ENCODE measurements at regions not wholly inside any gene's neighbourhood (a gene's known extent, or its start where the extent isn't known, plus 50 kb on each side); places are given as distances from the start of the nearest gene placed in this dataset.
A peak's percentile ranks its signal among the peaks of the same experiment; 100 is the strongest.
"Not testable (repeated sequence)": the region's sequence is repeated elsewhere in the genome, so short reads cannot be mapped to it uniquely, and the experiment has no call there.

GRCh38 chr6:15111576-15111975 lies 134.3 kb upstream of the JARID2 start:
- H4K20me1 ChIP-seq (replicated peaks; ENCODE audit: insufficient read depth); H3K9me3 Mint-ChIP-seq; H3K27me3 Mint-ChIP-seq (ENCODE audit: insufficient read depth, low read depth, poor library complexity); H3K9me2 ChIP-seq (ENCODE audit: insufficient read depth); DNase-seq (ENCODE audit: low spot score); H3K4me2 ChIP-seq; H3K27ac ChIP-seq (ENCODE audit: low read depth); H3K27me3 ChIP-seq (ENCODE audit: insufficient read depth); H3K79me2 ChIP-seq (replicated peaks; ENCODE audit: insufficient read depth); H3K4me3 Mint-ChIP-seq; H3K36me3 Mint-ChIP-seq (ENCODE audit: low read depth); H3F3A ChIP-seq (replicated peaks; ENCODE audit: low read depth); H3K27ac Mint-ChIP-seq; ATAC-seq; H3K4me1 ChIP-seq (ENCODE audit: insufficient read depth); H3K4me3 ChIP-seq; H3K36me3 ChIP-seq (ENCODE audit: insufficient read depth): not testable (repeated sequence)
- H2AFZ ChIP-seq, result 0 out of 2 replicates have a peak overlapping the region, but pooled peaks have one; percentile 56
- peaks cover 12% of the 10 kb centered on the region for H3K4me1 Mint-ChIP-seq

GRCh38 chr6:15113587-15113986 lies 132.3 kb upstream of the JARID2 start:
- Histone ChIP-seq H3K36me3 (ENCODE audit: insufficient read depth) (no peaks in the 10 kb centered on the region), H3F3A (replicated peaks; ENCODE audit: low read depth) (no peaks in the 10 kb centered on the region), H4K20me1 (replicated peaks; ENCODE audit: insufficient read depth) (no peaks in the 10 kb centered on the region), H3K79me2 (replicated peaks; ENCODE audit: insufficient read depth) (no peaks in the 10 kb centered on the region), H2AFZ (no peak overlapping the region), H3K4me3 (no peak overlapping the region), H3K27ac (ENCODE audit: low read depth) (no peak overlapping the region), H3K27me3 (ENCODE audit: insufficient read depth) (no peaks in the 10 kb centered on the region), H3K9me2 (ENCODE audit: insufficient read depth) (0 out of 2 replicates have a peak, but pooled peaks cover 5% of the 10 kb centered on the region), H3K4me2 (no peak overlapping the region), H3K4me1 (ENCODE audit: insufficient read depth) (no peaks in the 10 kb centered on the region)
- no peaks in the 10 kb centered on the region for H3K36me3 Mint-ChIP-seq (ENCODE audit: low read depth)
- H3K4me3 Mint-ChIP-seq, result no peak overlapping the region
- H3K4me1 Mint-ChIP-seq, result peaks cover 7% of the 10 kb centered on the region
- 0 out of 2 replicates have a peak overlapping the region, but pooled peaks have one; percentile 2 for H3K27ac Mint-ChIP-seq
- H3K9me3 Mint-ChIP-seq, result no peaks in the 10 kb centered on the region
- TF ChIP-seq JUNB (IDR thresholded peaks at IDR 0.05; ENCODE audit: unreplicated experiment) (no peak), CTCF (conservative IDR thresholded peaks at IDR 0.05; ENCODE audit: low read depth in 2 of 2) (0 out of 4 replicates have a peak, but pooled peaks of 1 of the 2 experiments have one; percentile 11)
- DNase-seq (ENCODE audit: low spot score), result no peak
- ATAC-seq, result no peak
- H3K27me3 Mint-ChIP-seq (ENCODE audit: insufficient read depth, low read depth, poor library complexity), result peaks cover 3% of the 10 kb centered on the region

- Mint-ChIP-seq H3K36me3 (ENCODE audit: low read depth) (no peaks in the 10 kb centered on the region), H3K4me3 (no peak overlapping the region), H3K4me1 (peaks cover 4% of the 10 kb centered on the region), H3K27me3 (ENCODE audit: insufficient read depth, low read depth, poor library complexity) (peaks cover 3% of the 10 kb centered on the region), H3K9me3 (no peaks in the 10 kb centered on the region), H3K27ac (no peak overlapping the region)
- Histone ChIP-seq H3K4me3 (no peak overlapping the region), H3K79me2 (replicated peaks; ENCODE audit: insufficient read depth) (no peaks in the 10 kb centered on the region), H3K4me2 (no peak overlapping the region), H3K9me2 (ENCODE audit: insufficient read depth) (0 out of 2 replicates have a peak, but pooled peaks cover 5% of the 10 kb centered on the region), H3K27ac (ENCODE audit: low read depth) (no peak overlapping the region), H2AFZ (peak overlapping the region; percentile 47; the same call in 1 of the 2 replicates), H3K4me1 (ENCODE audit: insufficient read depth) (no peaks in the 10 kb centered on the region), H4K20me1 (replicated peaks; ENCODE audit: insufficient read depth) (no peaks in the 10 kb centered on the region), H3F3A (replicated peaks; ENCODE audit: low read depth) (no peaks in the 10 kb centered on the region), H3K27me3 (ENCODE audit: insufficient read depth) (no peaks in the 10 kb centered on the region), H3K36me3 (ENCODE audit: insufficient read depth) (no peaks in the 10 kb centered on the region)
- no peak for ATAC-seq
- DNase-seq (ENCODE audit: low spot score), result no peak
- TF ChIP-seq JUNB (IDR thresholded peaks at IDR 0.05; ENCODE audit: unreplicated experiment), result no peak
- no peak for TF ChIP-seq REST (IDR thresholded peaks at IDR 0.05; ENCODE audit: unreplicated experiment)
- TF ChIP-seq ZNF114 (CRISPR knock-in tag; IDR thresholded peaks at IDR 0.05), result no peak
- TF ChIP-seq NANOG (IDR thresholded peaks at IDR 0.05; ENCODE audit: borderline replicate concordance), result no peak
- no peak for TF ChIP-seq ETS1 (IDR thresholded peaks at IDR 0.05)
- TF ChIP-seq CREB1 (CRISPR knock-in tag; IDR thresholded peaks at IDR 0.05; ENCODE audit: low read depth), result no peak
- TF ChIP-seq EZH2 (IDR thresholded peaks at IDR 0.05; ENCODE audit: low read depth, unreplicated experiment), result no peak
- no peak for TF ChIP-seq CTCF (conservative IDR thresholded peaks at IDR 0.05; ENCODE audit: low read depth in 2 of 2)
Measured at GRCh38 chr6:15114061-15114460, 131.8 kb upstream of the JARID2 start.
